Adrenal gland (tissue), 9 donors: ENCODE measurements at regions not wholly inside any gene's neighbourhood (a gene's known extent, or its start where the extent isn't known, plus 50 kb on each side); places are given as distances from the start of the nearest gene placed in this dataset.

Source experiments
- DNase-seq, 7 donors: peaks; one replicate each; pipeline ENCODE4 v3.0.0-alpha.2; 2019 to 2020
- H3K27ac ChIP-seq, 5 donors: fragments of 200-600 bp; sonication (generic) in 4 of 5; 1 replicate in 3 of 5; 2 replicates in 2 of 5; pipeline versions ENCODE4 v1.5.1 to v1.8.0; 2016 to 2020; ENCODE audit warnings: mild to moderate bottlenecking in 1 of 5
- H3K27me3 ChIP-seq: fragments of 200-600 bp; 2 replicates; pipeline ENCODE4 v1.8.0; 2021
- H3K36me3 ChIP-seq, 2 donors: fragments of 200-600 bp; replicated peaks in 1 of 2; 1 replicate in 1 of 2; 2 replicates in 1 of 2; pipeline versions ENCODE4 v1.5.1 to v1.8.0; 2018 to 2022
- H3K4me1 ChIP-seq, 2 donors: fragments of 200-600 bp; replicated peaks in 1 of 2; 1 replicate in 1 of 2; 2 replicates in 1 of 2; pipeline versions ENCODE4 v1.5.1 to v1.8.0; 2018 to 2021
- H3K4me3 ChIP-seq, 4 donors: fragments of 200-600 bp; sonication (generic) in 3 of 4; one replicate each; pipeline ENCODE4 v1.5.1; 2016 to 2018
- H3K9me3 ChIP-seq, 3 donors: fragments of 200-600 bp; sonication (generic) in 1 of 3; replicated peaks in 1 of 3; 1 replicate in 2 of 3; 2 replicates in 1 of 3; pipeline versions ENCODE4 v1.5.1 to v1.8.0; 2016 to 2021
- CTCF ChIP-seq, 6 experiments: fragments of 450-650 bp in 4 of 6; fragments of 200-600 bp in 2 of 6; sonication (generic) in 1 of 6; IDR thresholded peaks; 1 replicate in 5 of 6; 2 replicates in 1 of 6; pipeline versions ENCODE4 v1.5.1 to v1.8.0; 2016 to 2021; ENCODE audit warnings: antibody characterized with exemption in 6 of 6, mild to moderate bottlenecking in 2 of 6, moderate library complexity in 1 of 6
- POLR2A ChIP-seq, 2 donors: fragments of 450-650 bp; IDR thresholded peaks; one replicate each; pipeline ENCODE4 v1.6.1; 2017; ENCODE audit warnings: antibody characterized with exemption in 2 of 2, mild to moderate bottlenecking in 2 of 2, moderate library complexity in 1 of 2
- WGBS, 4 donors: extraction: QIAGEN DNeasy Blood & Tissue Kit in 2 of 4; methylation state at CpG; one replicate each; pipeline versions ENCODE4 v1.1.5 to v1.1.7; 2013 to 2017; 5-methylcytosine and 5-hydroxymethylcytosine counted together
- intact Hi-C, 2 donors: fragments of 100-400 bp; cut with DNase I; formaldehyde crosslinking; loops; one replicate each; pipeline versions ENCODE4 v1.14.1 to v1.15.0; 2022 to 2023
- donor health status: healthy with polysubstance abuse.
- donor health status: Bipolar disorder and iron deficiency.
- donor health status: DM: yes; HTN: yes; CAD: no.
- donor health status: DM: no; HTN: no; CAD: no.
- donor health status: DM: no; HTN: no; CAD: no.

- H3K9me3 ChIP-seq, result no peaks in the 10 kb centered on the region
- H3K36me3 ChIP-seq, result no peaks in the 10 kb centered on the region
- no peaks in the 10 kb centered on the region for H3K27me3 ChIP-seq
- no peaks in the 10 kb centered on the region for H3K4me1 ChIP-seq
- no peak overlapping the region for H3K27ac ChIP-seq
- TF ChIP-seq POLR2A (IDR thresholded peaks at IDR 0.05) (no peak), CTCF (IDR thresholded peaks at IDR 0.05) (no peak)
- DNase-seq, result no peak
- no peak overlapping the region for H3K4me3 ChIP-seq
- 78 to 94% (median 91%) methylated on average over 4 of the region's 4 CpGs for WGBS, 4 donors
- intact Hi-C loops, result no loop called here
These were observed 261.2 kb upstream of the NDST4 start for GRCh38 chr4:115374621-115375020.

DNA sequence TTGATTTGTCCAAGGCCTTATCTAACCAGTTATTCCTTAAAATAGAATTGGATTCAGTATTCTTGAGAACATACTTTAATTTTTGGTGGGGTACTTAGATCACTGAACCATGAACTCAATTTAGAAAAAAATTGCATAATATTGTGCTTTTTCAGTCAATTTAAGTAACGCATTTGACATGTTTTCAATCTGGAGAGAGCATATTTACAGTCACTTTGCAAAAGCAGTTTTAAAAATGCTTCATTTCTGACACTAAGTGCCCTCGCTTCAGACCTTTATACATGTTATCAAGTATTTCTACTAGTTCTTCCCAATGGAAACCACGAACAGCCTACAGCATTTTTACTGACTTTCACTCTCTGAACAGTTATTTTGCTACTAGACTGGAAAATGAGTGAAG is 257.1 kb upstream of the NDST4 start:
- WGBS, 4 donors, result 57 to 70% (median 65%) methylated on average over 3 of the region's 3 CpGs
- no peak for TF ChIP-seq POLR2A (IDR thresholded peaks at IDR 0.05)
- no peak for TF ChIP-seq CTCF (IDR thresholded peaks at IDR 0.05)
- Histone ChIP-seq H3K4me3 (no peak overlapping the region), H3K36me3 (no peaks in the 10 kb centered on the region), H3K4me1 (no peaks in the 10 kb centered on the region), H3K27me3 (no peaks in the 10 kb centered on the region), H3K27ac (no peak overlapping the region), H3K9me3 (no peaks in the 10 kb centered on the region)
- DNase-seq, result no peak
- intact Hi-C loops, result no loop called here

- WGBS, 4 donors, result 84 to 92% (median 86%) methylated on average over 3 of the region's 3 CpGs
- H3K27ac ChIP-seq, result no peak overlapping the region
- DNase-seq, result no peak
These were observed 256.6 kb upstream of the NDST4 start for GRCh38 chr4:115370012-115370411.

GRCh38 chr4:115366390-115366789 is 253.0 kb upstream of the NDST4 start:
- intact Hi-C loops, result no loop called here
- Histone ChIP-seq H3K4me1 (no peaks in the 10 kb centered on the region), H3K4me3 (no peak overlapping the region), H3K9me3 (no peaks in the 10 kb centered on the region), H3K27me3 (no peaks in the 10 kb centered on the region), H3K36me3 (no peaks in the 10 kb centered on the region), H3K27ac (no peak overlapping the region)
- WGBS, 4 donors, result 38 to 83% (median 77%) methylated on average over 1 to 4 of the region's 4 CpGs
- DNase-seq, result no peak
- TF ChIP-seq POLR2A (IDR thresholded peaks at IDR 0.05) (no peak), CTCF (IDR thresholded peaks at IDR 0.05) (no peak)

More at GRCh38 chr4:115370012-115370411, 256.6 kb upstream of the NDST4 start:
- no peaks in the 10 kb centered on the region for H3K4me1 ChIP-seq
- intact Hi-C loops, result no loop called here
- H3K9me3 ChIP-seq, result no peaks in the 10 kb centered on the region
- H3K36me3 ChIP-seq, result no peaks in the 10 kb centered on the region
- no peak overlapping the region for H3K4me3 ChIP-seq
- no peak for TF ChIP-seq POLR2A (IDR thresholded peaks at IDR 0.05)
- TF ChIP-seq CTCF (IDR thresholded peaks at IDR 0.05), result no peak
- H3K27me3 ChIP-seq, result no peaks in the 10 kb centered on the region
